Smooth muscle cell (in vitro differentiated cells): ENCODE measurements at regions not wholly inside any gene's neighbourhood (a gene's known extent, or its start where the extent isn't known, plus 50 kb on each side); places are given as distances from the start of the nearest gene placed in this dataset.

ENCODE experiments used
- DNase-seq: peaks from one replicate; lab custom pipeline; 2025; ENCODE audit not compliant: unreplicated experiment; lab: John Stamatoyannopoulos, UW
- H2AFZ ChIP-seq: fragments of 200-600 bp; sonication (generic); 2 replicates; pipeline ENCODE4 v1.6.0; 2016; ENCODE audit warnings: antibody characterized with exemption, low read depth, mild to moderate bottlenecking
- H3F3A ChIP-seq: fragments of 200-600 bp; sonication (generic); 2 replicates; pipeline ENCODE4 v1.6.0; 2017; ENCODE audit warnings: antibody characterized with exemption, low read depth
- H3K27ac ChIP-seq: fragments of 200-600 bp; sonication (generic); 2 replicates; pipeline ENCODE4 v1.5.1; 2016; ENCODE audit warnings: low read depth, mild to moderate bottlenecking
- H3K27me3 ChIP-seq: fragments of 200-600 bp; sonication (generic); 2 replicates; pipeline ENCODE4 v1.6.1; 2016; ENCODE audit warnings: low read depth, mild to moderate bottlenecking
- H3K36me3 ChIP-seq: fragments of 200-600 bp; sonication (generic); 2 replicates; pipeline ENCODE4 v1.5.1; 2016; ENCODE audit warnings: low read depth
- H3K4me1 ChIP-seq: fragments of 200-600 bp; sonication (generic); 2 replicates; pipeline ENCODE4 v1.5.1; 2016; ENCODE audit warnings: low read depth
- H3K4me2 ChIP-seq: fragments of 200-600 bp; sonication (generic); 2 replicates; pipeline ENCODE4 v1.6.0; 2016; ENCODE audit warnings: mild to moderate bottlenecking
- H3K4me3 ChIP-seq: fragments of 200-600 bp; sonication (generic); 2 replicates; pipeline ENCODE4 v1.5.1; 2016; ENCODE audit warnings: mild to moderate bottlenecking
- H3K79me2 ChIP-seq: fragments of 200-600 bp; sonication (generic); 2 replicates; pipeline ENCODE4 v1.6.0; 2016; ENCODE audit warnings: low read depth, mild to moderate bottlenecking
- H3K9ac ChIP-seq: fragments of 200-600 bp; sonication (generic); 2 replicates; pipeline ENCODE4 v1.6.0; 2016; ENCODE audit warnings: low read depth
- H3K9me3 ChIP-seq: fragments of 200-600 bp; sonication (generic); replicated peaks from 2 replicates; pipeline ENCODE4 v1.5.1; 2016; ENCODE audit warnings: low read depth
- H4K20me1 ChIP-seq: fragments of 200-600 bp; sonication (generic); 2 replicates; pipeline ENCODE4 v1.6.0; 2016; ENCODE audit warnings: low read depth
- WGBS: methylation state at CpG from one replicate; pipeline ENCODE4 v1.1.7; 2016; ENCODE audit warnings: low lambda C conversion rate; 5-methylcytosine and 5-hydroxymethylcytosine counted together
- TF ChIP-seq, protein P1 (sequence below): fragments of 200-600 bp; sonication (generic); IDR thresholded peaks from 2 replicates; pipeline ENCODE4 v1.5.1; 2017; ENCODE audit warnings: borderline replicate concordance, mild to moderate bottlenecking, antibody characterized with exemption; ENCODE audit not compliant: insufficient read depth, poor library complexity, severe bottlenecking

DNA sequence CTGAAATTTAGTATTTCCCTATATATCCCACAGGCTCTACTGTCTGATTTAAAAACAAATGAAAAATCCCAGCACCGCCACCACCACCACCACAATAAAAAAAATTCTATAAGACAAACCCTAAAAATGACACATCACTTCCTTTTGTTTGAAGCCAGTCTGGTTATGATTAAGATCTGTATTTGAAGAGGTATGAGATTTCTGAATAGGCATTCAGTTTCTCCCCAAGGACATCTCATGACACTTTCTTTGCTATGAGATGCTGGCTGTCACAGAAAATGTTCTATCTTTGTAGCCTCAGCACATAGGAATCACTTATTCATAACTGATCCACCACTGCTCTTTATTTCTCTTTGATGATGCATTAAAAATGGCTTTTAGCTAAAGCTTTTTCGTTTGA, 1071.0 kb downstream of the SLC6A15 start:
- DNase-seq, result no peak
- Histone ChIP-seq H3F3A (no peaks in the 10 kb centered on the region), H3K4me1 (no peaks in the 10 kb centered on the region), H4K20me1 (no peaks in the 10 kb centered on the region), H3K4me3 (no peak overlapping the region), H3K27me3 (no peaks in the 10 kb centered on the region), H3K36me3 (no peaks in the 10 kb centered on the region), H3K9ac (no peak overlapping the region), H3K4me2 (no peak overlapping the region), H2AFZ (no peak overlapping the region), H3K9me3 (no peaks in the 10 kb centered on the region), H3K79me2 (no peaks in the 10 kb centered on the region), H3K27ac (no peak overlapping the region)
- 78% methylated on average over 2 of the region's 2 CpGs for WGBS
- TF ChIP-seq, protein P1, sequence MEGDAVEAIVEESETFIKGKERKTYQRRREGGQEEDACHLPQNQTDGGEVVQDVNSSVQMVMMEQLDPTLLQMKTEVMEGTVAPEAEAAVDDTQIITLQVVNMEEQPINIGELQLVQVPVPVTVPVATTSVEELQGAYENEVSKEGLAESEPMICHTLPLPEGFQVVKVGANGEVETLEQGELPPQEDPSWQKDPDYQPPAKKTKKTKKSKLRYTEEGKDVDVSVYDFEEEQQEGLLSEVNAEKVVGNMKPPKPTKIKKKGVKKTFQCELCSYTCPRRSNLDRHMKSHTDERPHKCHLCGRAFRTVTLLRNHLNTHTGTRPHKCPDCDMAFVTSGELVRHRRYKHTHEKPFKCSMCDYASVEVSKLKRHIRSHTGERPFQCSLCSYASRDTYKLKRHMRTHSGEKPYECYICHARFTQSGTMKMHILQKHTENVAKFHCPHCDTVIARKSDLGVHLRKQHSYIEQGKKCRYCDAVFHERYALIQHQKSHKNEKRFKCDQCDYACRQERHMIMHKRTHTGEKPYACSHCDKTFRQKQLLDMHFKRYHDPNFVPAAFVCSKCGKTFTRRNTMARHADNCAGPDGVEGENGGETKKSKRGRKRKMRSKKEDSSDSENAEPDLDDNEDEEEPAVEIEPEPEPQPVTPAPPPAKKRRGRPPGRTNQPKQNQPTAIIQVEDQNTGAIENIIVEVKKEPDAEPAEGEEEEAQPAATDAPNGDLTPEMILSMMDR, result no peak

DNA sequence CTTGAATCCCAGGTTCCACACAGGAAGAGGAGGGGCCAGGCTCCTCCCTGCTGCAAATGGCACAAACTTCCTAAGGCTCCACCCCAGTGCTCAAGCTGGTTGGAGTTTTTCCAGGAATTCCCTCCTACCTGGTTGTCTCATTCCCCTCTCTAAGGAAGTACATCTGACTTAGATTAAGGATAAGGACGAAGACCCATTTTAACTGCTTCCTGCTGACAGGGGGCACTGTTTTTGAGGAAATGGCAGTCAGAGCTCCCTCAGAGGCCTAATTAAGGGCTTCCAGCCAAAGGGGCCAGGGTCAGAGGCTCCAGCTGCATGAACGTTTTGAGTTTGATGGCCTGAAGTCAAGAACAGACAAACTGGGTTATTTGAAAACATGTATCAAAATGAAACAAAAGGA, 1084.7 kb downstream of the SLC6A15 start:
- no peak overlapping the region for H3K4me2 ChIP-seq
- WGBS, result 51% methylated on average over 2 of the region's 2 CpGs
- H2AFZ ChIP-seq, result no peak overlapping the region
- H4K20me1 ChIP-seq, result no peaks in the 10 kb centered on the region
- no peaks in the 10 kb centered on the region for H3K4me1 ChIP-seq
- no peak overlapping the region for H3K27ac ChIP-seq
- no peak for DNase-seq
- H3K27me3 ChIP-seq, result no peaks in the 10 kb centered on the region
- no peak overlapping the region for H3K4me3 ChIP-seq
- TF ChIP-seq, protein P1, result no peak
- no peaks in the 10 kb centered on the region for H3K9me3 ChIP-seq
- no peaks in the 10 kb centered on the region for H3K79me2 ChIP-seq
- H3F3A ChIP-seq, result no peaks in the 10 kb centered on the region
- no peak overlapping the region for H3K9ac ChIP-seq
- H3K36me3 ChIP-seq, result no peaks in the 10 kb centered on the region

- Histone ChIP-seq H3K4me1 (no peaks in the 10 kb centered on the region), H3K27me3 (no peaks in the 10 kb centered on the region), H2AFZ (no peak overlapping the region), H3K9ac (no peak overlapping the region), H3K4me2 (no peak overlapping the region), H3K79me2 (no peaks in the 10 kb centered on the region), H3K27ac (no peak overlapping the region), H3F3A (no peaks in the 10 kb centered on the region), H3K36me3 (no peaks in the 10 kb centered on the region), H4K20me1 (no peaks in the 10 kb centered on the region), H3K4me3 (no peak overlapping the region), H3K9me3 (no peaks in the 10 kb centered on the region)
- WGBS, result 56% methylated on average over 2 of the region's 2 CpGs
- TF ChIP-seq, protein P1, result no peak
- no peak for DNase-seq
These were observed 1085.4 kb downstream of the SLC6A15 start for GRCh38 chr12:83827193-83827592.

DNA sequence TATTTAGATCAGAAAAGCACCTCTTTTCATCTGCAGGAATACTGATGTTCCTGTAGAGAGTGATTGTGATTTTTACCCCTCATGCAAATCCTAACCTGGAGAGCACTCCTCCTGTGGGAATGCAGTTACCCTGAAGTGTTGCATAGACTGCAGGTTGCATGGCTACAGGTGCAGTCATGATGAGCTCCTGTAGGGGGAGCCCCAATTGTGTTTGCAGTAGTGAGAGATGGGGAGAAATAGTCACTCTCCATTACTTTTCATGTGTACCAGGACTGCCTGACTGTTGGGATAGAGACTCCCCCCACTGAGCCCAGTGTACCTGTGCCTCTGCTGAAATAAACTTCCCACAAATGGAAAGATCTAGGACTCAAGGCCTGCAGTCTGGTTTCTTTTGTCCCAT, 1086.5 kb downstream of the SLC6A15 start:
- H3K9me3 ChIP-seq, result no peaks in the 10 kb centered on the region
- no peak overlapping the region for H3K27ac ChIP-seq
- no peak overlapping the region for H3K9ac ChIP-seq
- no peaks in the 10 kb centered on the region for H3K79me2 ChIP-seq
- H2AFZ ChIP-seq, result no peak overlapping the region
- no peak for DNase-seq
- H3F3A ChIP-seq, result no peaks in the 10 kb centered on the region
- no peaks in the 10 kb centered on the region for H4K20me1 ChIP-seq
- no peak overlapping the region for H3K4me3 ChIP-seq
- TF ChIP-seq, protein P1, result peak; percentile 57
- H3K36me3 ChIP-seq, result no peaks in the 10 kb centered on the region
- H3K4me1 ChIP-seq, result no peaks in the 10 kb centered on the region
- H3K4me2 ChIP-seq, result no peak overlapping the region
- no peaks in the 10 kb centered on the region for H3K27me3 ChIP-seq
